Tibial artery (tissue), 4 donors: ENCODE measurements at regions not wholly inside any gene's neighbourhood (a gene's known extent, or its start where the extent isn't known, plus 50 kb on each side); places are given as distances from the start of the nearest gene placed in this dataset.

ENCODE experiments used
- DNase-seq, 2 donors: peaks; one replicate each; pipeline ENCODE4 v3.0.0-alpha.2; 2019
- H3K27ac ChIP-seq, 2 donors: fragments of 200-600 bp; sonication (generic) in 1 of 2; 1 replicate in 1 of 2; 2 replicates in 1 of 2; pipeline ENCODE4 v1.5.1; 2018 to 2019; ENCODE audit warnings: mild to moderate bottlenecking in 1 of 2
- H3K27me3 ChIP-seq, 2 donors: fragments of 200-600 bp; sonication (generic) in 1 of 2; one replicate each; pipeline versions ENCODE4 v1.5.1 to v1.6.0; 2016 to 2019
- H3K36me3 ChIP-seq, 3 donors: fragments of 200-600 bp; sonication (generic) in 2 of 3; one replicate each; pipeline ENCODE4 v1.5.1; 2016 to 2019; ENCODE audit warnings: mild to moderate bottlenecking in 2 of 3
- H3K4me1 ChIP-seq, 4 donors: fragments of 200-600 bp; sonication (generic) in 2 of 4; 1 replicate in 3 of 4; 2 replicates in 1 of 4; pipeline ENCODE4 v1.5.1; 2016 to 2019
- H3K4me3 ChIP-seq, 2 donors: fragments of 200-600 bp; sonication (generic) in 1 of 2; 1 replicate in 1 of 2; 2 replicates in 1 of 2; pipeline ENCODE4 v1.5.1; 2018 to 2019; ENCODE audit warnings: mild to moderate bottlenecking in 2 of 2
- H3K9me3 ChIP-seq, 3 donors: fragments of 200-600 bp; sonication (generic) in 1 of 3; one replicate each; pipeline ENCODE4 v1.5.1; 2016 to 2019
- intact Hi-C: fragments of 100-400 bp; cut with DNase I; formaldehyde crosslinking; loops from one replicate; pipeline ENCODE4 v1.15.0; 2023; ENCODE audit warnings: low total_unique reads
- TF ChIP-seq, protein P1 (sequence below), 2 experiments: fragments of 200-600 bp in 1 of 2; fragments of 450-650 bp in 1 of 2; IDR thresholded peaks; one replicate each; pipeline ENCODE4 v1.5.1; 2017 to 2019; ENCODE audit warnings: antibody characterized with exemption in 2 of 2, mild to moderate bottlenecking in 1 of 2, moderate library complexity in 1 of 2

DNA sequence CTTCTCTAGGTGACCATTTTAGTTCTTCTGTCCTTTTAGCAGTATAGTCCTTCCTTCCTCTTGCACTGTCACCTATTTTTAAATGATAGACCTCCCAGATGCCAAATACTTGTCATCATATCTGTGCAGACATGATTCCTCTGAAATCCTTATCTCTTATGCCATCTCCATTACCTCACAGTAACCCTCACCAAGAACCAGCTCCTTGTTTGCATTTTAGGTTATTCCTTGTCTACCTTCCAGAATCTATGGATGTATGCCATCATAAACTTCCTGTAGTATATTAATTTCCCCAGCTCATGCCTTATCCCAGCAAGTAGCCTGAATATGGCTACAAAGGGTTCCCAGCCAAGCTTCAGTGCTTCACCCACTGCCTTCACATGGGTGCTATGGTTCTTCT is 1347.2 kb downstream of the ROBO1 start:
- intact Hi-C loops: no loop called here
- Histone ChIP-seq H3K4me3 (no peak overlapping the region), H3K9me3 (no peaks in the 10 kb centered on the region), H3K36me3 (no peaks in the 10 kb centered on the region), H3K27ac (no peak overlapping the region), H3K4me1 (no peaks in the 10 kb centered on the region), H3K27me3 (no peaks in the 10 kb centered on the region)
- DNase-seq: no peak
- TF ChIP-seq, protein P1, sequence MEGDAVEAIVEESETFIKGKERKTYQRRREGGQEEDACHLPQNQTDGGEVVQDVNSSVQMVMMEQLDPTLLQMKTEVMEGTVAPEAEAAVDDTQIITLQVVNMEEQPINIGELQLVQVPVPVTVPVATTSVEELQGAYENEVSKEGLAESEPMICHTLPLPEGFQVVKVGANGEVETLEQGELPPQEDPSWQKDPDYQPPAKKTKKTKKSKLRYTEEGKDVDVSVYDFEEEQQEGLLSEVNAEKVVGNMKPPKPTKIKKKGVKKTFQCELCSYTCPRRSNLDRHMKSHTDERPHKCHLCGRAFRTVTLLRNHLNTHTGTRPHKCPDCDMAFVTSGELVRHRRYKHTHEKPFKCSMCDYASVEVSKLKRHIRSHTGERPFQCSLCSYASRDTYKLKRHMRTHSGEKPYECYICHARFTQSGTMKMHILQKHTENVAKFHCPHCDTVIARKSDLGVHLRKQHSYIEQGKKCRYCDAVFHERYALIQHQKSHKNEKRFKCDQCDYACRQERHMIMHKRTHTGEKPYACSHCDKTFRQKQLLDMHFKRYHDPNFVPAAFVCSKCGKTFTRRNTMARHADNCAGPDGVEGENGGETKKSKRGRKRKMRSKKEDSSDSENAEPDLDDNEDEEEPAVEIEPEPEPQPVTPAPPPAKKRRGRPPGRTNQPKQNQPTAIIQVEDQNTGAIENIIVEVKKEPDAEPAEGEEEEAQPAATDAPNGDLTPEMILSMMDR (IDR thresholded peaks at IDR 0.05): no peak

DNA sequence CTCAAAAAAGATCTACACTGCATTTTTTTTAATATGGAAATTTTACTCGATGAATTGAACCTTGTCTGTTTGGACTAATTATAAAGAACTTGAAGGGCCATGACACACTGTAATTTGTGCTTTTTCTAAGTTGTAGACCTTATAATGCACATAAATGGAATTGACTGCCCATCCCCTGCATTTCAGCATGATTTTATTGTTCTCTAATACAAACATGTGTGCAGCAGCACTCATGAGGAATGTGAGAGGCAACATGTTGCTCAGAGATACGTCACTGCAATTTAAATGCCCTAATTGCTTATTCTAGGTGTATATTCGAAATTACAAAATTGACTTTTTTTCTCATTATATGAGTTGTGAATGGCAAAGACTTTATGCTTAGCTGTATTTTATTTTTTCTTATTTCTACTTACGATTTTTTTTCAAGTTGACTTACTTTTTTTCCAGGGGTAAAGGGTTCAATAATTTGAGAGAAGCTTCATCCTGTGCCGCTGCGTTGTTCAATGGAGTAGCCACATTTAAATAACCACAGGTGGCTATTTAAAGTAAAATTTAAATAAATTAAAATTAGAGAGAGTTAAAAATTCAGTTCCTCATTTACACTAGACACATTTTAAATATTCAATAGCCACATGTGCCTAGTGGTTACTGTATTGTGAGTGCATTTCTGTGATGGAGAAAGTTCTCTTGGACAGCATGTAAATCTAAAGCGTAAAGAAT is 1346.4 kb downstream of the ROBO1 start:
- H3K27me3 ChIP-seq: no peaks in the 10 kb centered on the region
- TF ChIP-seq, protein P1 (IDR thresholded peaks at IDR 0.05): no peak
- H3K4me3 ChIP-seq: no peak overlapping the region
- no peaks in the 10 kb centered on the region for H3K9me3 ChIP-seq
- DNase-seq: no peak
- no peak overlapping the region for H3K27ac ChIP-seq
- intact Hi-C loops: no loop called here
- H3K4me1 ChIP-seq: no peaks in the 10 kb centered on the region
- H3K36me3 ChIP-seq: no peaks in the 10 kb centered on the region

DNA sequence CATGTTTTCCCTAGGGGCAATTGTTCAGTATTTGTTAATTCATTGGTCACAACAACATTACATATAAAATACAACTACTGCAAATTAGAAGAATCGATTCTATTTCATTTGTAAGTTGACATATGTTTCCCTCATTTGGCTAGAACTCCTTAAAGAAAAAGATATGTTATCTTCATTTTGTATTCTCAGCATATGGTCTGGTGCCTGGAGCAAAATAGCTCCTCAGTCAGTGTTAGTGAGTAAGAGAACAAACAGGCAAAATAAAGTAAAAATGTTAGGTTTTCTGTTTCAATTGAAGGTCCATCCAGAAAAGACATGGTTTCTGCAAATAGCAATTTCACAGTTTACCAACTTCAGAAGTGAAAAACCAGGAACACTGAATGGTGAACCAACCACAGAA is 1343.1 kb downstream of the ROBO1 start:
- Histone ChIP-seq H3K4me1 (no peaks in the 10 kb centered on the region), H3K4me3 (no peak overlapping the region), H3K9me3 (no peaks in the 10 kb centered on the region), H3K27me3 (no peaks in the 10 kb centered on the region), H3K27ac (no peak overlapping the region), H3K36me3 (no peaks in the 10 kb centered on the region)
- TF ChIP-seq, protein P1 (IDR thresholded peaks at IDR 0.05): no peak
- no peak for DNase-seq
- intact Hi-C loops: no loop called here

DNA sequence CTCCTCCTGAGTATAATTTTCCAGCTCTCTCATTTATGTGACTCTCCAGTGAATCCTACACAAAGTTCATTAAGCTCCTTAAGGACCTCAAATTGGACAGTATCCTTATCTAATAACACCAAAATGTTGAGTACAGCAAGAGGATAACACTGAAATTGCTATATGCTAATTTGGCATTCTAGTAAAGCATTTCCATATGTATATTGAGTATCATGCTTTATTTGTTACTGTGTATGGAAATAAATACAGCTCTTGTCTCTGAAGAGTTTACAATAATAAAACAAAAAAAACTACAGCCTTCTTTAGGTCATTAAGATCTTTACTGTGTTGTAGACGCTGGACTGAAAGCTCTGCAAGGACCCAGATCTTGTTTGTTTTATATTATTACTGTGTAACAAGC is 1341.3 kb downstream of the ROBO1 start:
- TF ChIP-seq, protein P1 (IDR thresholded peaks at IDR 0.05): no peak
- H3K9me3 ChIP-seq: no peaks in the 10 kb centered on the region
- H3K27me3 ChIP-seq: no peaks in the 10 kb centered on the region
- H3K36me3 ChIP-seq: no peaks in the 10 kb centered on the region
- no peak overlapping the region for H3K27ac ChIP-seq
- no peaks in the 10 kb centered on the region for H3K4me1 ChIP-seq
- intact Hi-C loops: no loop called here
- no peak overlapping the region for H3K4me3 ChIP-seq
- no peak for DNase-seq

DNA sequence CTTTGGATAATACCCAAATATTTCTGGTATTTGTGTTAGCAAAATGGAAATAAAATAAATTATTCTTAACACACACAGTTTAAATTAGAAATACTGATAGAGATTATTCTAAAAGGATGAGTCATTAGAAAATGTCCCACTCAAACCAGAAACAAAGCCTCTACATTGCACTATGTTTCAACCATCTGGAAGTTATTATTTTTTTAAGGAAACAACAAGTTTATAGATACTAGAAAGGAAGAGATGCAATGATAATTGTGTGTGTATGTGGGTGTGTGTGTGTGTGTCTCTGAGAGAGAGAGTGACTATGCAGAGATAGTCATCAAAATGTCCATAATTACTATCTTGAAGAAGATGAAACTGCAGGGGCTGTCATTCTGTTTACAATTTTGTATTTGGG is 1340.5 kb downstream of the ROBO1 start:
- H3K4me1 ChIP-seq: no peaks in the 10 kb centered on the region

More for the DNA sequence above, 1340.5 kb downstream of the ROBO1 start:
- H3K36me3 ChIP-seq: no peaks in the 10 kb centered on the region
- H3K27ac ChIP-seq: no peak overlapping the region
- H3K27me3 ChIP-seq: no peaks in the 10 kb centered on the region
- TF ChIP-seq, protein P1 (IDR thresholded peaks at IDR 0.05): no peak
- no peak for DNase-seq
- intact Hi-C loops: no loop called here
- H3K4me3 ChIP-seq: no peak overlapping the region
- H3K9me3 ChIP-seq: no peaks in the 10 kb centered on the region
